ENCODE measurements at regions not wholly inside any gene's neighbourhood (a gene's known extent, or its start where the extent isn't known, plus 50 kb on each side); places are given as distances from the start of the nearest gene placed in this dataset.

GRCh38 chr9:16131264-16131663, 578.4 kb downstream of the CCDC171 start:
- TF ChIP-seq CTCF (IDR thresholded peaks at IDR 0.05; ENCODE audit: low read length) (no peak), EZH2phosphoT487 (IDR thresholded peaks at IDR 0.05; ENCODE audit: low read length) (no peak), EZH2 (optimal IDR thresholded peaks at IDR 0.05; ENCODE audit: low read depth, low read length) (no peak)

All from MM.1S (cell line).